PC-9 (cell line): ENCODE measurements at regions not wholly inside any gene's neighbourhood (a gene's known extent, or its start where the extent isn't known, plus 50 kb on each side); places are given as distances from the start of the nearest gene placed in this dataset.

Experiments
- EZH2 ChIP-seq: fragments of 200-600 bp; sonication (generic); IDR thresholded peaks from 2 replicates; pipeline ENCODE4 v1.8.0; 2017; ENCODE audit warnings: antibody characterized with exemption, low read depth
- TF ChIP-seq, protein P1 (sequence below): fragments of 200-600 bp; sonication (generic); conservative IDR thresholded peaks from 2 replicates; pipeline ENCODE4 v1.6.1; 2017; ENCODE audit warnings: mixed run types, antibody characterized with exemption, mild to moderate bottlenecking, moderate library complexity

DNA sequence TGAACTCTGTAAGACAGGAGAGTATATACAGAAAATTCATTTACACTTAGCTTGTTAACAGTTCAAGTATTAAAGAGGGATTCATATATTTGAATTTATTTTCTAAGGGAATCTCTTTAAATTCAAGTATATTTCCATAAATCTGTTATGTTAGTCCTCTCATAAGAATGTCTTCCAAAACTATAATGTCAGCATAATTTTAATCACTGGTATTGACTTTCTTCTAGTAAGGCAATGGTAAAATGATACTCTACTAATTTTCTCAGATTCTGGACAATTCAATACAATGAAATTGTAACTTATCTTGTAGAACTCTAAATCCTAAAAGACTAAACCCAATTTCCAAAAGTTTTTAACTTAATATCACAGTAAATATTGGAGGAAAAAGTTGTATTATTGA, 66.3 kb upstream of the EPHA6 start:
- TF ChIP-seq, protein P1, sequence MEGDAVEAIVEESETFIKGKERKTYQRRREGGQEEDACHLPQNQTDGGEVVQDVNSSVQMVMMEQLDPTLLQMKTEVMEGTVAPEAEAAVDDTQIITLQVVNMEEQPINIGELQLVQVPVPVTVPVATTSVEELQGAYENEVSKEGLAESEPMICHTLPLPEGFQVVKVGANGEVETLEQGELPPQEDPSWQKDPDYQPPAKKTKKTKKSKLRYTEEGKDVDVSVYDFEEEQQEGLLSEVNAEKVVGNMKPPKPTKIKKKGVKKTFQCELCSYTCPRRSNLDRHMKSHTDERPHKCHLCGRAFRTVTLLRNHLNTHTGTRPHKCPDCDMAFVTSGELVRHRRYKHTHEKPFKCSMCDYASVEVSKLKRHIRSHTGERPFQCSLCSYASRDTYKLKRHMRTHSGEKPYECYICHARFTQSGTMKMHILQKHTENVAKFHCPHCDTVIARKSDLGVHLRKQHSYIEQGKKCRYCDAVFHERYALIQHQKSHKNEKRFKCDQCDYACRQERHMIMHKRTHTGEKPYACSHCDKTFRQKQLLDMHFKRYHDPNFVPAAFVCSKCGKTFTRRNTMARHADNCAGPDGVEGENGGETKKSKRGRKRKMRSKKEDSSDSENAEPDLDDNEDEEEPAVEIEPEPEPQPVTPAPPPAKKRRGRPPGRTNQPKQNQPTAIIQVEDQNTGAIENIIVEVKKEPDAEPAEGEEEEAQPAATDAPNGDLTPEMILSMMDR: no peak
- TF ChIP-seq EZH2: no peak
